ENCODE measurements at regions not wholly inside any gene's neighbourhood (a gene's known extent, or its start where the extent isn't known, plus 50 kb on each side); places are given as distances from the start of the nearest gene placed in this dataset.

DNA sequence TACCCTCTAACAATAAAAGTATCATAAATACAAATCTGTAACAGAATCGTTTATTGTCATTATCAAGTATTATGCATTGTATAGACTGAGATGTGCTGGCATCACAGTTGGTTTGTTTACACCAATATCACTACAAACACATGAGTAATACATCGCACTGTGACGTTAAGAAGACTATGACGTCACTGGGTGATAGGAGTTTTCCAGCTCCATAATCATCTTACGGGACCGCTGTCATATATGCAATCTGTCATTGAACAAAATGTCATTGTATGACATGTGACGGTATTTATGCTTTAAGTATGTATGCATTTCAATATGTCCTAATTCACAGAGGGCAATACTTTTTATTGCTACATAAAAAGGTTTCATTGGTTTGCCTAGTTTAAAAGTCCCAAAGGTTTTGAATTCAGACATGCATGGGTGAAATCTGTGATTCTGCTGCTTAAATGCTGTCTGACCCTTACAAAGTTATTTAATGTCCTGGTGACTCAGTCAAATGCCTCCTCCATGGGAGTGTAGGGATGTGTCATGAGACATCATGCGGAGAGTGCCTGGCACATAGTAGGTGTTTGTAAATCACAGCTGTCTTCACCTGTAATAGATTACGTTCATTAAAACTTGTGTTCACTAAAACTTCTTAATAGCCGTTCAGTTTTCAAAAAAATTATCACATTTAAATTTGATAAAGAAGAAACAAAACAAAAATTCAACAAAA is 160.7 kb upstream of the PDE10A start:
- ATAC-seq (ENCODE audit: low read depth) (no peak), DNase-seq (ENCODE audit: low spot score in 2 of 2) (no peak)
- H3K4me1 Mint-ChIP-seq: peaks cover 2% of the 10 kb centered on the region
- H3K27me3 Mint-ChIP-seq: peaks cover 14% of the 10 kb centered on the region
- no peaks in the 10 kb centered on the region for H3K36me3 Mint-ChIP-seq
- H3K27ac Mint-ChIP-seq: no peak overlapping the region
- no peak overlapping the region for H3K4me3 Mint-ChIP-seq
- no peaks in the 10 kb centered on the region for H3K9me3 Mint-ChIP-seq

DNA sequence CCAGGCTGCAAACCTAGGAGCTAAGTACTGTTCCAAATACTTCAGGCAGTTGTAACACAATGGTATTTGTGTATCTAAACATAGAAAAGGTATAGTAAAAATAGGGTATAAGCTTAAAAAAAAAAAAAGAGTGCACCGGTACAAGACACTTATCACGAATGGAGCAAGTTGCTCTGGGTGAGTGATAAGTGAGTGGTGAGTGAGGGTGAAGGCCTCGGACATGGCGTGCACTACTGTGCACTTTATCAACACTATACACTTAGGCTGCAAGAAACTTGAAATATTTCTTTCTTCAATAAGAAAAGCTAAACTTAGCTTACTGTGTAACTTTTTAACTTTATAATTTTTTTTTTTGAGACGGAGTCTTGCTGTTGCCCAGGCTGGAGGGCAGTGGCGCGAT is 159.5 kb upstream of the PDE10A start:
- H3K27me3 Mint-ChIP-seq: peaks cover 14% of the 10 kb centered on the region
- H3K9me3 Mint-ChIP-seq: no peaks in the 10 kb centered on the region
- no peak for DNase-seq (ENCODE audit: low spot score in 2 of 2)
- H3K4me3 Mint-ChIP-seq: no peak overlapping the region
- peaks cover 2% of the 10 kb centered on the region for H3K4me1 Mint-ChIP-seq
- H3K36me3 Mint-ChIP-seq: no peaks in the 10 kb centered on the region
- H3K27ac Mint-ChIP-seq: no peak overlapping the region
- no peak for ATAC-seq (ENCODE audit: low read depth)

DNA sequence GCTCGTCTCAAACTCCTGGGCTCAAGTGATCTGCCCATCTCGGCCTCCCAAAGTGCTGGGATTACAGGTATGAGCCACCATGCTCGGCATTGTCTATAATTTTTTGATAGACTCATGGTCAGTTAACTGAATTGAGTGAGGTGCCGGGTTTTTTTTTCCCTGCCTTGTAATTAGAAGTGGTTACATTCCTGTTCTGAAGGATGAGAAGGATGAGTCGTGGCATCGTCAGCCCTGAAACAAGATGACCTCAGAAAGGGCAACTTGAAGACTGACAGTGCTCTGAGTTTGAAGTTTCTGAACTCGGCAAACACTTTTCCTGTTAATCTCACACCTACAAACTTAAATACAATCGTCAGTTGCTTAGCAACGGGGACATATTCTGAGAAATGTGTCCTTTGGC is 158.7 kb upstream of the PDE10A start:
- Mint-ChIP-seq H3K9me3 (no peaks in the 10 kb centered on the region), H3K4me3 (no peak overlapping the region), H3K36me3 (no peaks in the 10 kb centered on the region), H3K27me3 (peaks cover 14% of the 10 kb centered on the region), H3K4me1 (peaks cover 2% of the 10 kb centered on the region), H3K27ac (no peak overlapping the region)
- DNase-seq (ENCODE audit: low spot score in 2 of 2) (no peak), ATAC-seq (ENCODE audit: low read depth) (no peak)

DNA sequence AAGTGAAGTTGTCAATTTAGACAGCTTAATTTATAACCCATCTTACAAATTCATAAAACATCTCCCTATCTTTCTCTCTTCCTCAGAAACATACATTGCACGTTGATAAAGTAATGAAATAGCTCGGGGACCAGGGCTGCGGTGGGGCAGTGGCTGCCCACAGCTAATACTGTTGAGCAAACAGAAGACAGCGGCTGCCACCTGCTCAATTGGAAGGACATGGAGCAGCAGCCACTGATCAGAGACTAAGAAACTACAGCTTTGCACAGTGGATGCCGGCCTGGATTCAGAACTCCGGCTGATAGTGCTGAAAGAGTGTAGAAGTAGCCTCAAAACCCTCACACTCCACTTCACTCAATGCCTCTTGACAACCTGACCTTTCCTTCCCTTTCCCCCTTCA is 157.9 kb upstream of the PDE10A start:
- H3K9me3 Mint-ChIP-seq: no peaks in the 10 kb centered on the region
- H3K4me3 Mint-ChIP-seq: no peak overlapping the region
- no peak overlapping the region for H3K27ac Mint-ChIP-seq
- no peaks in the 10 kb centered on the region for H3K36me3 Mint-ChIP-seq
- DNase-seq (ENCODE audit: low spot score in 2 of 2): no peak
- no peak for ATAC-seq (ENCODE audit: low read depth)
- peaks cover 2% of the 10 kb centered on the region for H3K4me1 Mint-ChIP-seq
- peaks cover 12% of the 10 kb centered on the region for H3K27me3 Mint-ChIP-seq

DNA sequence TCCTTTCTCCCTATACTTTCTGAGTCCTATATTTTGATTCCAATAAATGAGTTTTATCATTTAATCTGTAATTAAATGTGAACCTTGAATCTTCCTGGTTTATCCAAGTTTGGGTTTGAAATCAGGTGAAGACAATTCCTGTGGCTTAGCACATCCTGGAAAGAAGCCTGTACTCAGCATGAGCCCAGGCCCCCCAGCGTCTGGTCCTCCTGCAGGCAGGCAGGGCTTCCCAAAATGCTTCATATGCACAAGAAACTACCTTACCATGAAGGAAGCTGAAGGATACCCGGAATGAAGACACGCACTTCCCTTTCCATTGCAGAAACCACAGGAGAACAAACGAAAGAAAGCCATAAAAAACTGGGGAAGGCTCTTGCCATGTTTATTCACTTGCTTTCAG is 157.4 kb upstream of the PDE10A start:
- Mint-ChIP-seq H3K4me1 (peaks cover 2% of the 10 kb centered on the region), H3K36me3 (no peaks in the 10 kb centered on the region), H3K27me3 (peaks cover 12% of the 10 kb centered on the region), H3K9me3 (no peaks in the 10 kb centered on the region), H3K27ac (no peak overlapping the region), H3K4me3 (no peak overlapping the region)
- DNase-seq (ENCODE audit: low spot score in 2 of 2) (no peak), ATAC-seq (ENCODE audit: low read depth) (no peak)

DNA sequence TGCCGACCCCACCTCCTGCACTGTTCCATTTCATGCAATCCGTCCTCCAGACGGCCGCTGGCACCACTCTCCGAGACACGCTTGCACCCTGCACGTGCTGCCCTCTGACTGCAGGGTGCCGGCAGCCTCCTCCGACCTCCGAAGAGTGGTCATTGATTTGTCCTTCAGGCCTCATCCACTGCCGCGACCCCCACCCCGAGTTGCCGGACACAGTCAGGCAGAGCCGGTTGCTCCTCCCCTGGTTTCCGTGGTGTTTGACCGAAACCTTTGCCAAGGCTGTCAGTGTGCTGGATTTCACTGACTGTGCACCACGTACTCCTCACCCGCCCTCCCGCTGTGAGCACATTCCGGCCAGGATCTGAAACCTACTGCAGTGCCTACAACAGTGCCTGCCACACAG is 156.4 kb upstream of the PDE10A start:
- Mint-ChIP-seq H3K4me3 (no peak overlapping the region), H3K9me3 (no peaks in the 10 kb centered on the region), H3K27ac (no peak overlapping the region), H3K4me1 (peaks cover 2% of the 10 kb centered on the region), H3K27me3 (peaks cover 12% of the 10 kb centered on the region), H3K36me3 (no peaks in the 10 kb centered on the region)
- DNase-seq (ENCODE audit: low spot score in 2 of 2): no peak
- ATAC-seq (ENCODE audit: low read depth): no peak

DNA sequence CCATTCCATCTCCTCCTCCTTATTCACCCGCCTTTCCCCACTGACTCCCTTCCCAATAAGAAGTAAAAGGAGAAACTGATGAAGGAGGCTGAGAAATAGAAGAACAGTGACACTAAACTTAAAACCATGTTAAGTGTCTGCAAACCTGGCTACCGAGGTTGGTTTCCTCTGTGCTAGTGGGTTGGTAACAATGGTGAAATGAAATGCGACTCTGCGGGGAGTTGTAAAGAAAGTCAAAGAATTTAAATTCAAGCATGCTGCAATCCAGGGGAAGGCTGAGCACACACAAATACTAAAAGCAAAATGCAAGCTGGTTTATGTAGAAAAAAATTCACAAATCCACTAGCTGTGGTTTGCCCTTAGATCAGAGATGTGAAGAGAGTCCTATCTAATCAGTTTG is 155.2 kb upstream of the PDE10A start:
- H3K36me3 Mint-ChIP-seq: no peaks in the 10 kb centered on the region
- peaks cover 2% of the 10 kb centered on the region for H3K4me1 Mint-ChIP-seq
- H3K27ac Mint-ChIP-seq: no peak overlapping the region
- H3K9me3 Mint-ChIP-seq: no peaks in the 10 kb centered on the region
- H3K27me3 Mint-ChIP-seq: peaks cover 12% of the 10 kb centered on the region
- DNase-seq (ENCODE audit: low spot score in 2 of 2) (no peak), ATAC-seq (ENCODE audit: low read depth) (no peak)
- no peak overlapping the region for H3K4me3 Mint-ChIP-seq

DNA sequence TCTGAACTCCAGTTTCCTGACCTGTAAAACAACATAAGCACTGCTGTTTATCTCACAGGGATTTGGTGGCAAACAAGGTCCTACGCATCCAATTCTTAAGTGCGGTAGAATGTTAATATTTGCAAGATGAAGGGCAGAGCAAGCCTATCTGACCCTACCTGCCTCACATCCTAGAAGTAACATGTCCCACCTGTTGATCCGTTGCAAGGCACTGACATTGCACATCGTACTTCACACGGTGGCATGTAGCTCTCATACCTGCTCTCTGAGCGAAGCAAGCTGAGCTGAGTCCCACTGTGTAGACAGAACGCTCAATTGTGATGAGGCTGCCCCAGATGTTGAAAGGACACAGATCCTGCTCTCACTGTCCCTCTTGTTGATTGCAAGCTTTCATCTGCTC is 154.7 kb upstream of the PDE10A start:
- Mint-ChIP-seq H3K9me3 (no peaks in the 10 kb centered on the region), H3K27ac (no peak overlapping the region), H3K4me3 (no peak overlapping the region), H3K27me3 (peaks cover 12% of the 10 kb centered on the region), H3K36me3 (no peaks in the 10 kb centered on the region), H3K4me1 (peaks cover 2% of the 10 kb centered on the region)
- DNase-seq (ENCODE audit: low spot score in 2 of 2): no peak
- ATAC-seq (ENCODE audit: low read depth): no peak

DNA sequence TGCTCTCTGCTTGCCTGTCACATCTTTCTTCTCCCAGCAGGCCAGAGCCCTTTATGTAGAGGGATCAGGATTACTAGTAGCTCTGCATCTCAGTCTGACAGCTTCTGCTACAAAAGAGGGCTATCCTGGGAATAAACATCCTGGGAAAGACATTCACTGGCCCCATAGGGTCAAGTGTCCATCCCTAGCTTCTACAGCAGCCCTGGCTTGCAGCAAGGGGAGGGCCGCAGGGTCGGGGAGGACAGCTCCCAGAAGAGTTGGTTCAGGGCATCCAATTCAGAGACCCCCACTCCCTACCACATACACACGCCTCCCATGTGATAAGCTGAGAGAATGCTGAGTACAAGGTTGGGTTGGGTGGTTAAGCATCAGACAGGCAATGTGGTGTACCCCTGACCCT is 154.1 kb upstream of the PDE10A start:
- Mint-ChIP-seq H3K27ac (no peak overlapping the region), H3K4me1 (peaks cover 2% of the 10 kb centered on the region), H3K9me3 (no peaks in the 10 kb centered on the region), H3K27me3 (peaks cover 12% of the 10 kb centered on the region), H3K4me3 (no peak overlapping the region), H3K36me3 (no peaks in the 10 kb centered on the region)
- ATAC-seq (ENCODE audit: low read depth) (no peak), DNase-seq (ENCODE audit: low spot score in 2 of 2) (no peak)

DNA sequence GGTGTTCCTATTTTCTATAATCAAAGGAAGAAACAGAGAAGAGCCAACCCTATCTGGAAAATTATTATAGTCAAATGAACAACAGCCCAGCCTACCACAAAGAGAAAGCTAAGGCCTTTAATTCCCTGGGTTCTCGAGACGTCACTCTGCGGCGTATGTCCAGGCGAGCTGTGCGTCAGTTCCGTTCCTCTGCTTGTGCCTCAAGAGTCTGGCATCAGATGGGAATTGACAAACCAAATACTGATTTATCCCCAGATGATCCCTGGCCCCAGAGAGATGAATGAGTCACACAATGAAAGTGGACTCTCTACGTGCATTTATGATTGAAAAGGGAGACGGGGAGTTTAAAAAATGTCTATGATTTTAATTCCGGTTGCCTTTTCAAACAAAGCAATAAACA is 151.6 kb upstream of the PDE10A start:
- ATAC-seq (ENCODE audit: low read depth): no peak
- H3K27me3 Mint-ChIP-seq: peaks cover 9% of the 10 kb centered on the region
- H3K36me3 Mint-ChIP-seq: peaks cover 1% of the 10 kb centered on the region
- DNase-seq (ENCODE audit: low spot score in 2 of 2): no peak
- H3K27ac Mint-ChIP-seq: no peak overlapping the region
- H3K4me1 Mint-ChIP-seq: peaks cover 2% of the 10 kb centered on the region
- H3K9me3 Mint-ChIP-seq: peaks cover 5% of the 10 kb centered on the region
- H3K4me3 Mint-ChIP-seq: no peak overlapping the region

DNA sequence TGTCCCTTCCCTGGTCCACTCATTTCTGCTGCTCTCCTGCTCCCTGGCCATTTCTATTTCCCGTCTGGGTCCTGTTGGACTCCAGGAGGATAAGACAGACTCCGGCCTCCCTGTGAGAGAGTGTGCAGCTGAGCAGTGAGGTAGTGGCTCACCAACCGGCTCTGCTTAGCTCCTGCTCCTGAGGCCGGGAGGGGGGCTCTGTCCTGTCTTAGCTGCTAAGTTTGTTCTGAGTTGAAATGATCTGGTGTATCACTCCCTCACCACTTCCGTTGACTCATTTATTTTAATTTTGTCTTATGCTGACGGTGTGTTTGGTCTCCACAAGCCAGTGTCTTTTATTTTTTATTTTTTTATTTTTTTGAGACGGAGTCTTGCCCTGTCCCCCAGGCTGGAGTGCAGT is 148.5 kb upstream of the PDE10A start:
- peaks cover 9% of the 10 kb centered on the region for H3K9me3 Mint-ChIP-seq
- DNase-seq (ENCODE audit: low spot score in 2 of 2): no peak
- H3K4me3 Mint-ChIP-seq: no peak overlapping the region
- H3K27ac Mint-ChIP-seq: no peak overlapping the region
- H3K36me3 Mint-ChIP-seq: peaks cover 1% of the 10 kb centered on the region
- no peak for ATAC-seq (ENCODE audit: low read depth)
- H3K4me1 Mint-ChIP-seq: no peaks in the 10 kb centered on the region
- H3K27me3 Mint-ChIP-seq: peaks cover 1% of the 10 kb centered on the region

DNA sequence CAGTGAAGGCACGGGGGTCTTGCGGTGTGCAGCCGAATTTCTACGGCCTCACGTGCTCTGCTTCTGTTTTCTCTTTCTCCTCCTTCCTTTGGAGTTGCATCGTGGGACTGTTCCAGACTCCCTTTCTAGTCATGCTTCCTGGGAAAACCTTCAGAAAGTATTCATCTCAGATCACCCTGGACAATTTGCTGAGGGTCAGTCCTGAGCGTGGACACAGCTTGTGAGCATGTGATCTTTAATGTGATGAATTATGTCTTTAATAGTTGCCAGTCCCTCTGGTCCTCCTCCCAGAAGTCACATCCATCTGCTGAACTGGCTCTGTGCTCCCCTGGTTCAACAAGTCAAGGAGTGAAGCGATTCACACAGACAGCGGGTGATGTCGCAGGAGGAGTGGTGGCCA is 145.0 kb upstream of the PDE10A start:
- Mint-ChIP-seq H3K36me3 (peaks cover 1% of the 10 kb centered on the region), H3K4me1 (no peaks in the 10 kb centered on the region), H3K27me3 (peaks cover 5% of the 10 kb centered on the region), H3K27ac (no peak overlapping the region), H3K4me3 (no peak overlapping the region), H3K9me3 (peaks cover 9% of the 10 kb centered on the region)
- ATAC-seq (ENCODE audit: low read depth): no peak
- no peak for DNase-seq (ENCODE audit: low spot score in 2 of 2)

DNA sequence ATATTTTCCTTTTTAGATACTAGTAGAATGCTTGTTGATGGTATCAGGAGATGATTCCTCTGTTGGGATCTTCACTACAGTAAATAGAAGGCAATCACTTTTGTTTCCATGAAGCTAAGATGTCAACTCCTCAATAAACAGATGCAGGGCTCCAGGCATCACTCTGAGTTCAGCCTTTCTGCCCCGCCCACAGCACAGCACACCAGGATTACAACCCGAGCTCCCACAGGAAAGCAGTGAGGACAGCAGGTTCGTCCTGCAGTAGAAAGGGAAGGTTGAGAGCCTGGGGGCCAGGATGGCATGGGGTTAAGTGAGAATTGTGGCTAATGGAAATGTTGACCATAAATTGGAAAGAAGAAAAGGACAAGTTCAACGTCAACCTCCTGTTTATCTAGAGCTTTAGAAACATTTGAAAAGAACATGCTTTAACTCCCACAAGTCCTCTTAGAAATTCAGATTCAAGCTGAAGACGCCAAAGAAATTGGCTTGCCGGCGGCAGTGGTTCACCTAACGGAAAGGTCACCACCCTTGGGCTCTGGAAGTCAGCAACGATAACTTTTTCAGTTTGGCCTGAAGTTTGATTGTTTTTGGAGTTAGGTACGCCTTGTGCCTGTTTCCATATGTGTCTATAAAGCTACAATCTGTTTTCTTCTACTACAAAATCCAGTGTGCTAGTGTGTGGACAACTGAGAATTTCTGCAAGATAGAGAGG is 144.4 kb upstream of the PDE10A start:
- Mint-ChIP-seq H3K27me3 (peaks cover 5% of the 10 kb centered on the region), H3K4me1 (no peaks in the 10 kb centered on the region), H3K36me3 (peaks cover 1% of the 10 kb centered on the region), H3K9me3 (peaks cover 9% of the 10 kb centered on the region), H3K4me3 (no peak overlapping the region), H3K27ac (no peak overlapping the region)
- ATAC-seq (ENCODE audit: low read depth) (no peak), DNase-seq (ENCODE audit: low spot score in 2 of 2) (no peak)

DNA sequence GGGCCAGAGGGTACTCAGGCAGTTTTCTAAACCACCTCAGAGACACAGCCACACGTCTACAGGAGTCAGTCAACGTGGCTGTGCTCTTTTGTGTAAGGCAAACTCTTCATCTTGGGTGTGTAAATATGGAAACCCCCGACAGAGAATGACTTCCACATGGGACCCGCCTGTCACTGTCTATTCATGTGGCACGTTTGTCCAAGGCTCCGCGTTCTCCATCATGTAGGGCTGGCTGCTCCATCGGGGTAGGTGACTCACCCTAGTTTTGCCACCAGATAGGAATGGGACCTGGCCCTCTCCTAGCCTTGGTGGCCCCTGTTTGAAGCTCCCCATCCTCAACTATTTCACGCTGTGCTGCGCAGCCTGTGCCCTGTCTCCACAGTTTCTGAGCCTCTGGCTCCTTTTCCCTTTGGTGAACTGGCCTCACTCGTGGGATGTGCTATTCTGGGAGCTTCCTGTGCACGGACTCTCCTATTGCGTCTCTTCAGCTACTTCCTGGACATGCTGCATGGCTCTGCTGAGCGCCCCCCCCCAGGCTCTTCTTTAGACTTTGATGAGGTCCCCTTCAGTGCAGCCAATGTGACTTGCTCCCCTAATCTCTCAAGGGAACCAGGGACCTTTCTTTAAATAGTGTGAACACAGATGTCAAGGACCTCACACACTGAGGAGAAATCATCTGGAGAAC is 143.2 kb upstream of the PDE10A start:
- Mint-ChIP-seq H3K27ac (no peak overlapping the region), H3K4me1 (no peaks in the 10 kb centered on the region), H3K27me3 (peaks cover 5% of the 10 kb centered on the region), H3K36me3 (peaks cover 1% of the 10 kb centered on the region), H3K9me3 (peaks cover 9% of the 10 kb centered on the region), H3K4me3 (no peak overlapping the region)
- no peak for ATAC-seq (ENCODE audit: low read depth)
- DNase-seq (ENCODE audit: low spot score in 2 of 2): no peak
